ENCODE measurements at regions not wholly inside any gene's neighbourhood (a gene's known extent, or its start where the extent isn't known, plus 50 kb on each side); places are given as distances from the start of the nearest gene placed in this dataset.

DNA sequence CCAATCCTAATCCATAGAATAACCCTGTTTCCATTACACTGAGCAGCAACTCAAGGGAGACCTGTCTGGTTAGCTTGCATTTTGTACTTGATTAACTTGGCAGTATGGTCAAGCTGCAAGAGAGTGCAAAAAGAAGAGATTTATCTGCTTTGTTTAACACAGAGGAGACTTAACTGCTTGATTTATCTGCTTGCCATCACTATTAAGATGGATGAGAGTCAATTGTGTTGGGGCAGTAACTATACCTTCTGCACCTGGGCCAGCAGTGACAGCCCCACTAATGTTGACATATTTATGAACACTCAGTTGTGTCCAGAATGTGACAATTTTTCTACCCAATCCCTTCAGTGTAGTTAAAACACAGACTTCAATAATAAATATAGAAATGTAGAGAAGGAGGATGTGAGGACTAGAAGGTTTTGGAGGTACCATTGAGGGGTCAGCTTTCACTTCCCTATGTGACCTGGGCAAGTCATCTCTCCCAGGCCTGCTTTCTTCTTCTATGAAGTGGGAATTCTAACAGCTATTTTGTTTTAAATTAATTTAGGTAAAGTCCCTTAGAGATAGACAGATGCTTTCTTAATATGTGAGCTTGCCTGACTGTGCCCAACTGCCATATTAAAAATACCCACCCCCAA is 159.1 kb upstream of the KCNK2 start:
- Histone ChIP-seq H3K4me1 (no peaks in the 10 kb centered on the region), H3K4me3 (no peak overlapping the region), H3K9me3 (no peaks in the 10 kb centered on the region), H3K27ac (no peak overlapping the region), H3K27me3 (no peaks in the 10 kb centered on the region), H3K36me3 (replicated peaks in 1 of 2; ENCODE audit: insufficient read depth in 1 of 2, low read depth in 2 of 2) (no peaks in the 10 kb centered on the region)
- DNase-seq (no peak), ATAC-seq (no peak)
- TF ChIP-seq, protein P1, sequence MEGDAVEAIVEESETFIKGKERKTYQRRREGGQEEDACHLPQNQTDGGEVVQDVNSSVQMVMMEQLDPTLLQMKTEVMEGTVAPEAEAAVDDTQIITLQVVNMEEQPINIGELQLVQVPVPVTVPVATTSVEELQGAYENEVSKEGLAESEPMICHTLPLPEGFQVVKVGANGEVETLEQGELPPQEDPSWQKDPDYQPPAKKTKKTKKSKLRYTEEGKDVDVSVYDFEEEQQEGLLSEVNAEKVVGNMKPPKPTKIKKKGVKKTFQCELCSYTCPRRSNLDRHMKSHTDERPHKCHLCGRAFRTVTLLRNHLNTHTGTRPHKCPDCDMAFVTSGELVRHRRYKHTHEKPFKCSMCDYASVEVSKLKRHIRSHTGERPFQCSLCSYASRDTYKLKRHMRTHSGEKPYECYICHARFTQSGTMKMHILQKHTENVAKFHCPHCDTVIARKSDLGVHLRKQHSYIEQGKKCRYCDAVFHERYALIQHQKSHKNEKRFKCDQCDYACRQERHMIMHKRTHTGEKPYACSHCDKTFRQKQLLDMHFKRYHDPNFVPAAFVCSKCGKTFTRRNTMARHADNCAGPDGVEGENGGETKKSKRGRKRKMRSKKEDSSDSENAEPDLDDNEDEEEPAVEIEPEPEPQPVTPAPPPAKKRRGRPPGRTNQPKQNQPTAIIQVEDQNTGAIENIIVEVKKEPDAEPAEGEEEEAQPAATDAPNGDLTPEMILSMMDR (IDR thresholded peaks at IDR 0.05), result no peak
- no peak for TF ChIP-seq POLR2A (IDR thresholded peaks at IDR 0.05)
- intact Hi-C loops (cut with DNase I), result no loop called here

DNA sequence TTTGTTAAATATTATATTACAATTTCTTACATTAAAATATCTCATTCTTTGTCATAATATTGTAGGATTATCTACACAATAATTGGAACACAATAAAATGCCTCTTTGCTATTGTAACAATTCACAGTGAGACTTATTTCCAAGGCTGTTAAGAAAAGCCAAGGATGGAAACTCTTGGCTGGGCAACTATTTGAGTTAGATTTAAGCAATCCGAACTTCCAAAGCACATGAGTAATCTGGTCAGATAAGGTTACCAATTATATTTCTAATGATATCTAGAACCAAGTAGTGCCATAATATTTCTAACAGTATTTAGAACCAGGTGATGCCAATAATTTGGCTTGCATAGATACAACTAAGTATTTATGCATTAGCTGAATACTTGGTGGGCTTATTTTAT is 154.7 kb upstream of the KCNK2 start:
- DNase-seq (no peak), ATAC-seq (no peak)
- TF ChIP-seq, protein P1 (IDR thresholded peaks at IDR 0.05), result no peak
- no peak for TF ChIP-seq POLR2A (IDR thresholded peaks at IDR 0.05)
- no peaks in the 10 kb centered on the region for H3K27me3 ChIP-seq
- intact Hi-C loops (cut with DNase I), result no loop called here
- 23 to 32% methylated on average over 1 of the region's 1 CpG for WGBS, 2 donors
- no peak overlapping the region for H3K27ac ChIP-seq
- no peak overlapping the region for H3K4me3 ChIP-seq
- H3K9me3 ChIP-seq, result no peaks in the 10 kb centered on the region
- no peaks in the 10 kb centered on the region for H3K36me3 ChIP-seq (replicated peaks in 1 of 2; ENCODE audit: insufficient read depth in 1 of 2, low read depth in 2 of 2)
- no peaks in the 10 kb centered on the region for H3K4me1 ChIP-seq

DNA sequence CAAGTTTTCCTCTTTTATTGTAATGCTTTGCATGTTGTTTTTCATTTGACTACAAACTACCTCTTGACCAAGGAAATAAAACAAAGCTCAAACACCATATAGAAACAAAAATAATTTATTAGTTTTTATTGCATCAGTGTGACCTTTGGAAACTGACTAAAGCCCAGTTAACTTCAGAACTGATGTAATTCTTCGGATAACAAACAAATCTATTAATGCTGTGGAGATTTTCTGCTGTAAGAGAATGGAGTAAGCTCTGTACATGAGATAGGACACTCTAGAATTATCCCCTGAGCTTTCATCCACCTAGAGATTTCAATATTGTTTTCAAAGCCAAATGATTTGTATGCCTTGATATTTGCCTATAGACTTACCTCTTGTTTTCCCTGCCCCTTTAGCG is 154.0 kb upstream of the KCNK2 start:
- Histone ChIP-seq H3K9me3 (no peaks in the 10 kb centered on the region), H3K36me3 (replicated peaks in 1 of 2; ENCODE audit: insufficient read depth in 1 of 2, low read depth in 2 of 2) (no peaks in the 10 kb centered on the region)

DNA sequence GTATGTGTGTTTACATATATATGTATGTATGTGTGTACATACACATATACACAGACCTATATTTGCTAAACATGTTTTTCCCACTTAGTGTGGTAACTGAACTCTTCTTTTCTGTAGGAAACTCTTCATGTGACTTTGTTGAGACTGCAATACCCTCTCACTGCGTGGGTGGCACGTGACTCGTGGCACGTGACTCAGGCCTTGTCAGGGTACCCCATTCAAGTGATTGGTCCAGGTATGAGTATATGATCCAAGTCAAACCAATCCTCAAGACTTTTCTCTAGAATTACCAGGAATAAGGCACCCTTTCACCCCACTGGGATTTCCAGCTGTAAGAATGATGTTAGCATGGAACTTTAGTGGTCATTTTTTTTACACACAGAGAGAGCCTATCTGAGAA is 149.2 kb upstream of the KCNK2 start:
- no peak for DNase-seq
- TF ChIP-seq POLR2A (IDR thresholded peaks at IDR 0.05), result no peak
- TF ChIP-seq, protein P1 (IDR thresholded peaks at IDR 0.05), result no peak
- Histone ChIP-seq H3K4me1 (no peaks in the 10 kb centered on the region), H3K27me3 (no peaks in the 10 kb centered on the region), H3K9me3 (no peaks in the 10 kb centered on the region), H3K4me3 (no peak overlapping the region), H3K27ac (no peak overlapping the region), H3K36me3 (replicated peaks in 1 of 2; ENCODE audit: insufficient read depth in 1 of 2, low read depth in 2 of 2) (no peaks in the 10 kb centered on the region)
- 87 to 88% methylated on average over 4 of the region's 4 CpGs for WGBS, 2 donors
- intact Hi-C loops (cut with DNase I), result no loop called here
- ATAC-seq, result no peak

More for the DNA sequence above, 154.0 kb upstream of the KCNK2 start:
- ATAC-seq (no peak), DNase-seq (no peak)
- no peaks in the 10 kb centered on the region for H3K27me3 ChIP-seq
- no peak for TF ChIP-seq POLR2A (IDR thresholded peaks at IDR 0.05)
- H3K4me1 ChIP-seq, result no peaks in the 10 kb centered on the region
- 56 to 58% methylated on average over 2 of the region's 2 CpGs for WGBS, 2 donors
- no peak overlapping the region for H3K4me3 ChIP-seq
- H3K27ac ChIP-seq, result no peak overlapping the region
- intact Hi-C loops (cut with DNase I), result no loop called here

DNA sequence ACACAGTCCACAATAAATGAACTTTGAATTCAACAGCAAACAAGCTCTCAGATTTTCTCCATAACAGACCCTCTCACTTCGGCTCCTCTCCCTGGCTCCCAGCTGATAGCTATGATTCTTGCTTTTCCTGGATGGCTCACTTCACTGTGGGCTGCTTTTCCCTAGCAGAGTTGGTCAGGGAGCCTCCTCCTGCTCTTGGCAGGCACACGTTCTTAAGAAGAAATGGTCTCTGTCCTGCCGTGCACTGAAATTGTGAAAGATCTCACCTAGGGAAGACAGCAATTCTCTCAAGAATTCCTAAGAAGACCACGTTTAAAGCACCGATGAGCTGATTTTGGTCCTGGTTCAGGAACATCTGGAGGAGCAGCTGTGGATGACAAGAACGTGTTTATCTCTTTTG is 148.5 kb upstream of the KCNK2 start:
- no peak for DNase-seq
- WGBS, 2 donors, result 37 to 47% methylated on average over 6 of the region's 6 CpGs

More for the DNA sequence above, 148.5 kb upstream of the KCNK2 start:
- Histone ChIP-seq H3K27me3 (no peaks in the 10 kb centered on the region), H3K27ac (no peak overlapping the region), H3K4me1 (no peaks in the 10 kb centered on the region), H3K36me3 (replicated peaks in 1 of 2; ENCODE audit: insufficient read depth in 1 of 2, low read depth in 2 of 2) (no peaks in the 10 kb centered on the region), H3K4me3 (no peak overlapping the region), H3K9me3 (no peaks in the 10 kb centered on the region)
- intact Hi-C loops (cut with DNase I), result no loop called here
- no peak for TF ChIP-seq POLR2A (IDR thresholded peaks at IDR 0.05)
- TF ChIP-seq, protein P1 (IDR thresholded peaks at IDR 0.05), result no peak
- ATAC-seq, result no peak
